Sigmoid colon (tissue), 6 donors: ENCODE measurements at regions not wholly inside any gene's neighbourhood (a gene's known extent, or its start where the extent isn't known, plus 50 kb on each side); places are given as distances from the start of the nearest gene placed in this dataset.

Experiments
- DNase-seq: peaks from one replicate; pipeline ENCODE4 v3.0.0-alpha.2; 2019
- H3K27ac ChIP-seq, 4 donors: fragments of 200-600 bp; sonication (generic); one replicate each; pipeline ENCODE4 v1.5.1; 2016 to 2019; ENCODE audit warnings: mild to moderate bottlenecking in 1 of 4
- H3K27me3 ChIP-seq, 3 donors: fragments of 200-600 bp; sonication (generic); one replicate each; pipeline ENCODE4 v1.5.1; 2019; ENCODE audit warnings: mild to moderate bottlenecking in 1 of 3
- H3K36me3 ChIP-seq, 4 donors: fragments of 200-600 bp; sonication (generic); one replicate each; pipeline ENCODE4 v1.5.1; 2016 to 2019
- H3K4me1 ChIP-seq, 4 donors: fragments of 200-600 bp; sonication (generic); one replicate each; pipeline ENCODE4 v1.5.1; 2017 to 2019
- H3K4me3 ChIP-seq, 4 donors: fragments of 200-600 bp; sonication (generic); one replicate each; pipeline ENCODE4 v1.5.1; 2017 to 2019; ENCODE audit warnings: mild to moderate bottlenecking in 2 of 4, moderate library complexity in 1 of 4
- H3K9me3 ChIP-seq, 4 donors: fragments of 200-600 bp in 3 of 4; sonication (generic) in 3 of 4; one replicate each; pipeline versions ENCODE4 v1.5.1 to v1.6.1; 2013 to 2019
- CTCF ChIP-seq, 4 experiments: fragments of 450-650 bp in 3 of 4; fragments of 200-600 bp in 1 of 4; IDR thresholded peaks; one replicate each; pipeline ENCODE4 v1.5.1; 2016 to 2019; ENCODE audit warnings: antibody characterized with exemption in 4 of 4, mild to moderate bottlenecking in 3 of 4, moderate library complexity in 2 of 4
- EP300 ChIP-seq, 4 donors: sonication (generic); formaldehyde crosslinking; IDR thresholded peaks; one replicate each; pipeline ENCODE4 v1.6.1; 2017; ENCODE audit warnings: antibody characterized with exemption in 4 of 4
- POLR2A ChIP-seq, 2 donors: fragments of 450-650 bp; IDR thresholded peaks; one replicate each; pipeline ENCODE4 v1.6.1; 2016; ENCODE audit warnings: antibody characterized with exemption in 2 of 2, mild to moderate bottlenecking in 2 of 2, moderate library complexity in 2 of 2
- POLR2AphosphoS5 ChIP-seq, 4 donors: sonication (generic); formaldehyde crosslinking; IDR thresholded peaks; one replicate each; pipeline ENCODE4 v1.6.1; 2017; ENCODE audit warnings: antibody characterized with exemption in 4 of 4
- WGBS, 2 donors: extraction: QIAGEN DNeasy Blood & Tissue Kit; methylation state at CpG; one replicate each; pipeline ENCODE4 v1.1.7; 2013; 5-methylcytosine and 5-hydroxymethylcytosine counted together
- intact Hi-C: fragments of 100-400 bp; cut with DNase I; formaldehyde crosslinking; loops from one replicate; pipeline ENCODE4 v1.15.1; 2023
- donor health status: healthy with polysubstance abuse.
- donor health status: healthy.

DNA sequence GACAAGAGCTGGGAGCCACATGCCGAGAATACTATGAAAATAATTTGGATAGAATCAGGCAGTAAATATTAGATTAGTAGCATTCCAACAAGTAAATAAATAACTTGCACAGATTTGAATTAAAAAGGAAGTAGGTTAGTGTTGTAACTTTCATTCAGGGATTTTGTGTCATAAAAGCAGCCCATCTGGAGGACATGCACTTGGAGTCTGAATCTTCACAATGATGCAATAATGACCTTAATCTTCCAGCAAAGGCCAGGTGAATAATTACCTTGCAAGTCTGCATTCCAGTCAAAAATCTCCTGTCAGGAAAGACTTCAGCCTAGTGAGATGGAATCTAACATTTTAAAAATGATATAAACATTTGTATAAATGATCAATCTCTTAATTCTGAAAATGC lies 518.1 kb downstream of the KCNJ2 start:
- intact Hi-C loops, result no loop called here

GRCh38 chr17:70691150-70691549 lies 521.8 kb downstream of the KCNJ2 start:
- no peaks in the 10 kb centered on the region for H3K36me3 ChIP-seq
- no peak for DNase-seq
- TF ChIP-seq CTCF (IDR thresholded peaks at IDR 0.05) (no peak), EP300 (IDR thresholded peaks at IDR 0.05) (no peak), POLR2A (IDR thresholded peaks at IDR 0.05) (no peak), POLR2AphosphoS5 (IDR thresholded peaks at IDR 0.05) (no peak)
- 80 to 83% methylated on average over 2 of the region's 2 CpGs for WGBS, 2 donors
- no peaks in the 10 kb centered on the region for H3K9me3 ChIP-seq
- no peaks in the 10 kb centered on the region for H3K4me1 ChIP-seq
- H3K4me3 ChIP-seq, result no peak overlapping the region
- no peak overlapping the region for H3K27ac ChIP-seq
- intact Hi-C loops, result no loop called here
- no peaks in the 10 kb centered on the region for H3K27me3 ChIP-seq

More for the DNA sequence above, 518.1 kb downstream of the KCNJ2 start:
- Histone ChIP-seq H3K4me3 (no peak overlapping the region), H3K36me3 (no peaks in the 10 kb centered on the region), H3K9me3 (no peaks in the 10 kb centered on the region), H3K4me1 (no peaks in the 10 kb centered on the region), H3K27ac (no peak overlapping the region), H3K27me3 (no peaks in the 10 kb centered on the region)
- no peak for DNase-seq
- no peak for TF ChIP-seq POLR2AphosphoS5 (IDR thresholded peaks at IDR 0.05)
- no peak for TF ChIP-seq CTCF (IDR thresholded peaks at IDR 0.05)
- TF ChIP-seq EP300 (IDR thresholded peaks at IDR 0.05), result no peak
- no peak for TF ChIP-seq POLR2A (IDR thresholded peaks at IDR 0.05)
- WGBS, 2 donors, result 59 to 61% methylated on average over 1 of the region's 1 CpG

DNA sequence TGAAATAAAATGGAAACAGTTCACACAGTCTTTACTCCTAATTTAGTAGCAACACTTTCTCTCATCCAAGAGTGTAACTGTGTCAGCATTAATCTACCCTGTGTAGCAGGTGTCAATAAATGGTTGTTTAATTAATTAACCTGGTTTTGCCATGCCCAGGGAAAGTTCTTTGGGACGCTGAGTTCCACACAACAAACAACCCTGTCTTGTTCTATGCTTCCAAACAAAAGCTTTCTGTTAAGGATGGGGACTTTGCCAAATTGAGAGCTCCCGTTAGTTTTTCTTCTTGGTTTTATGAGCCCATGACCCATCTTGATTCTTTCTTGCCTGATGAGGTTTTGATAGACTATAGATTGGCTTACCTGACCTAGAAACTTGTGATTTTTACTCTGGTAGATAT lies 530.1 kb downstream of the KCNJ2 start:
- no peak overlapping the region for H3K27ac ChIP-seq
- DNase-seq, result no peak
- 33 to 66% methylated on average over 2 of the region's 2 CpGs for WGBS, 2 donors
- no peak overlapping the region for H3K4me3 ChIP-seq
- H3K36me3 ChIP-seq, result no peaks in the 10 kb centered on the region
- TF ChIP-seq EP300 (IDR thresholded peaks at IDR 0.05), result no peak
- no peak for TF ChIP-seq CTCF (IDR thresholded peaks at IDR 0.05)
- no peaks in the 10 kb centered on the region for H3K27me3 ChIP-seq
- intact Hi-C loops, result no loop called here
- no peaks in the 10 kb centered on the region for H3K9me3 ChIP-seq
- peaks cover 0 to 13% (median 0%) of the 10 kb centered on the region in 4 donors for H3K4me1 ChIP-seq

GRCh38 chr17:70702683-70703255 lies 533.4 kb downstream of the KCNJ2 start:
- intact Hi-C loops, result no loop called here

More at GRCh38 chr17:70702683-70703255, 533.4 kb downstream of the KCNJ2 start:
- Histone ChIP-seq H3K27ac (no peak overlapping the region), H3K9me3 (no peaks in the 10 kb centered on the region), H3K4me1 (peaks cover 0 to 2% (median 0%) of the 10 kb centered on the region in 4 donors), H3K36me3 (no peaks in the 10 kb centered on the region), H3K27me3 (no peaks in the 10 kb centered on the region), H3K4me3 (no peak overlapping the region)
- 78 to 84% methylated on average over 3 of the region's 3 CpGs for WGBS, 2 donors
- no peak for DNase-seq
- TF ChIP-seq CTCF (IDR thresholded peaks at IDR 0.05), result no peak
- no peak for TF ChIP-seq POLR2A (IDR thresholded peaks at IDR 0.05)
- no peak for TF ChIP-seq EP300 (IDR thresholded peaks at IDR 0.05)
- TF ChIP-seq POLR2AphosphoS5 (IDR thresholded peaks at IDR 0.05), result no peak
